H1 (cell line): ENCODE measurements at regions not wholly inside any gene's neighbourhood (a gene's known extent, or its start where the extent isn't known, plus 50 kb on each side); places are given as distances from the start of the nearest gene placed in this dataset.

Experiments used
- CTCF ChIA-PET: fragments of 300-600 bp; sonication (Branson Sonifier 250); formaldehyde crosslinking; loops from one replicate; lab custom pipeline; 2021; ENCODE audit not compliant: partially characterized antibody; lab: Charles Lee
- POLR2A ChIA-PET: fragments of 300-600 bp; sonication (Branson Sonifier 250); formaldehyde crosslinking; loops from one replicate; lab custom pipeline; 2021; ENCODE audit warnings: inconsistent platforms; ENCODE audit not compliant: partially characterized antibody; lab: Charles Lee
- DNase-seq, 2 experiments: peaks; one replicate each; pipeline versions ENCODE4 v3.0.0 to v3.0.0-alpha.2; 2010 to 2022; ENCODE audit warnings: low spot score in 2 of 2, low read depth in 1 of 2, mixed read lengths in 1 of 2
- FAIRE-seq: peaks from 2 replicates; lab custom pipeline; 2011; peaks lifted over from hg19 to GRCh38; lab: Jason Lieb, UNC
- H2AFZ ChIP-seq: 2 replicates; pipeline ENCODE4 v1.8.1; 2012; ENCODE audit warnings: low read length, inconsistent platforms
- H2AK5ac ChIP-seq: 2 replicates; pipeline ENCODE4 v1.6.1; 2013; ENCODE audit warnings: low read depth, low read length
- H2BK120ac ChIP-seq: replicated peaks from 2 replicates; pipeline ENCODE3; 2013; ENCODE audit warnings: low read depth, low read length, inconsistent platforms
- H2BK12ac ChIP-seq: 2 replicates; pipeline ENCODE4 v1.6.1; 2013; ENCODE audit warnings: low read depth, low read length
- H2BK15ac ChIP-seq: 2 replicates; pipeline ENCODE4 v1.6.1; 2013; ENCODE audit warnings: low read length
- H2BK20ac ChIP-seq: 2 replicates; pipeline ENCODE4 v1.6.1; 2013; ENCODE audit warnings: low read length
- H2BK5ac ChIP-seq: 2 replicates; pipeline ENCODE4 v1.6.1; 2013; ENCODE audit warnings: low read depth, low read length
- H3K14ac ChIP-seq: 2 replicates; pipeline ENCODE4 v1.6.1; 2013; ENCODE audit warnings: inconsistent platforms; ENCODE audit not compliant: insufficient read length
- H3K18ac ChIP-seq: 2 replicates; pipeline ENCODE4 v1.6.1; 2013; ENCODE audit warnings: low read length; ENCODE audit errors: extremely low read depth
- H3K23ac ChIP-seq: 2 replicates; pipeline ENCODE4 v1.6.1; 2013; ENCODE audit warnings: inconsistent platforms; ENCODE audit not compliant: insufficient read length
- H3K23me2 ChIP-seq: 2 replicates; pipeline ENCODE4 v1.6.1; 2013; ENCODE audit warnings: low read depth, low read length
- H3K27ac ChIP-seq: 2 replicates; pipeline ENCODE4 v1.6.1; 2011; ENCODE audit warnings: low read depth, low read length, inconsistent platforms
- H3K27me3 ChIP-seq, 4 experiments: replicated peaks in 1 of 4; 1 replicate in 1 of 4; 2 replicates in 3 of 4; pipeline versions ENCODE4 v1.6.1 to v1.8.1; 2011 to 2013; ENCODE audit warnings: low read length in 3 of 4, mild to moderate bottlenecking in 3 of 4, inconsistent platforms in 2 of 4, mixed read lengths in 2 of 4, moderate library complexity in 1 of 4; ENCODE audit not compliant: control insufficient read depth in 3 of 4, insufficient read depth in 3 of 4; ENCODE audit errors: extremely low read depth in 1 of 4
- H3K36me3 ChIP-seq, 4 experiments: 2 replicates each; pipeline versions ENCODE4 v1.6.1 to v1.8.1; 2011 to 2013; ENCODE audit warnings: mild to moderate bottlenecking in 4 of 4, low read length in 3 of 4, moderate library complexity in 2 of 4, control low read depth in 1 of 4, inconsistent platforms in 1 of 4; ENCODE audit not compliant: insufficient read depth in 4 of 4, control insufficient read depth in 2 of 4
- H3K4ac ChIP-seq: replicated peaks from 2 replicates; pipeline ENCODE3; 2013; ENCODE audit warnings: low read length, low read depth, mixed read lengths, inconsistent platforms; ENCODE audit not compliant: insufficient read length
- H3K4me1 ChIP-seq, 4 experiments: replicated peaks in 1 of 4; 1 replicate in 1 of 4; 2 replicates in 3 of 4; pipeline versions ENCODE4 v1.6.1 to v1.8.1; 2011 to 2013; ENCODE audit warnings: low read length in 3 of 4, inconsistent platforms in 2 of 4, mixed read lengths in 1 of 4; ENCODE audit not compliant: insufficient read depth in 4 of 4, control insufficient read depth in 3 of 4
- H3K4me2 ChIP-seq, 2 experiments: 2 replicates each; pipeline versions ENCODE4 v1.6.1 to v1.8.1; 2011 to 2013; ENCODE audit warnings: low read depth in 2 of 2, low read length in 2 of 2, control low read depth in 1 of 2, inconsistent platforms in 1 of 2, mild to moderate bottlenecking in 1 of 2; ENCODE audit not compliant: insufficient read depth in 1 of 2
- H3K4me3 ChIP-seq, 4 experiments: fragments of 200-600, 300-600 bp in 1 of 4; sonication (generic), shearing (Covaris generic), sonication (Bioruptor Twin) in 1 of 4; 2 replicates each; pipeline versions ENCODE4 v1.5.1 to v1.8.1; 2011 to 2016; ENCODE audit warnings: low read length in 4 of 4, low read depth in 3 of 4, control low read depth in 2 of 4, inconsistent platforms in 2 of 4, mild to moderate bottlenecking in 2 of 4, mixed read lengths in 1 of 4, moderate library complexity in 1 of 4; ENCODE audit not compliant: insufficient read depth in 2 of 4; ENCODE audit errors: extremely low read depth in 1 of 4
- H3K56ac ChIP-seq: replicated peaks from 2 replicates; pipeline ENCODE3; 2013; ENCODE audit warnings: low read depth, mild to moderate bottlenecking, mixed read lengths, low read length, inconsistent platforms; ENCODE audit not compliant: insufficient read length
- H3K79me1 ChIP-seq: 2 replicates; pipeline ENCODE4 v1.6.1; 2013; ENCODE audit warnings: low read depth, low read length, control low read depth
- H3K79me2 ChIP-seq, 2 experiments: 2 replicates each; pipeline versions ENCODE4 v1.6.1 to v1.8.1; 2012 to 2013; ENCODE audit warnings: low read length in 2 of 2, mild to moderate bottlenecking in 2 of 2, inconsistent platforms in 1 of 2; ENCODE audit not compliant: insufficient read depth in 2 of 2, control insufficient read depth in 1 of 2
- H3K9ac ChIP-seq, 4 experiments: replicated peaks in 1 of 4; 1 replicate in 1 of 4; 2 replicates in 3 of 4; pipeline versions ENCODE4 v1.6.1 to v1.8.1; 2011 to 2013; ENCODE audit warnings: low read depth in 3 of 4, low read length in 3 of 4, control low read depth in 2 of 4, mild to moderate bottlenecking in 2 of 4, moderate library complexity in 2 of 4, inconsistent platforms in 1 of 4; ENCODE audit errors: extremely low read depth in 1 of 4
- H3K9me3 ChIP-seq, 2 experiments: 2 replicates each; pipeline versions ENCODE4 v1.6.1 to v1.8.1; 2012 to 2013; ENCODE audit warnings: mild to moderate bottlenecking in 2 of 2, moderate library complexity in 2 of 2, control low read depth in 1 of 2, inconsistent platforms in 1 of 2, low read depth in 1 of 2, low read length in 1 of 2, mixed read lengths in 1 of 2; ENCODE audit not compliant: insufficient read depth in 2 of 2
- H4K20me1 ChIP-seq, 2 experiments: replicated peaks in 1 of 2; 2 replicates each; pipeline versions ENCODE3 to v1.8.1; 2011 to 2013; ENCODE audit warnings: inconsistent platforms in 2 of 2, low read length in 2 of 2, mild to moderate bottlenecking in 1 of 2; ENCODE audit not compliant: insufficient read depth in 2 of 2, control insufficient read depth in 1 of 2
- H4K5ac ChIP-seq: 2 replicates; pipeline ENCODE4 v1.6.1; 2013; ENCODE audit warnings: low read length, low read depth, mixed read lengths, inconsistent platforms; ENCODE audit not compliant: insufficient read length
- H4K8ac ChIP-seq: 2 replicates; pipeline ENCODE4 v1.8.0; 2013; ENCODE audit warnings: mild to moderate bottlenecking, moderate library complexity, low read length, inconsistent platforms; ENCODE audit not compliant: insufficient read depth; ENCODE audit errors: extremely low read depth
- H4K91ac ChIP-seq: replicated peaks from 2 replicates; pipeline ENCODE3; 2013; ENCODE audit warnings: low read length, mixed read lengths, inconsistent platforms; ENCODE audit not compliant: insufficient read length
- E2F6 ChIP-seq: IDR thresholded peaks from 2 replicates; pipeline ENCODE4 v1.6.1; 2012; ENCODE audit warnings: inconsistent platforms
- EZH2 ChIP-seq: fragments of 200-600 bp; sonication (generic); IDR thresholded peaks from 2 replicates; pipeline ENCODE4 v1.7.1; 2012; ENCODE audit warnings: low read depth, mild to moderate bottlenecking, moderate library complexity, low read length, inconsistent platforms; ENCODE audit not compliant: severe bottlenecking
- FOSL1 ChIP-seq: IDR thresholded peaks from 2 replicates; pipeline ENCODE4 v1.6.1; 2011; ENCODE audit warnings: mild to moderate bottlenecking, low read depth, low read length, moderate library complexity; ENCODE audit not compliant: insufficient read depth
- JUN ChIP-seq: IDR thresholded peaks from 2 replicates; pipeline ENCODE4 v1.6.1; 2011; ENCODE audit warnings: low read depth, mild to moderate bottlenecking, improper control_type of control experiment, low read length
- KDM4A ChIP-seq: IDR thresholded peaks from one replicate; pipeline ENCODE4 v1.7.1; 2012; ENCODE audit warnings: low read depth, mild to moderate bottlenecking, moderate library complexity, low read length, inconsistent platforms; ENCODE audit not compliant: severe bottlenecking
- KDM5A ChIP-seq: fragments of 200-600 bp; IDR thresholded peaks from 2 replicates; pipeline ENCODE4 v1.7.1; 2012; ENCODE audit warnings: mild to moderate bottlenecking, low read length, inconsistent platforms, mixed read lengths
- NANOG ChIP-seq: IDR thresholded peaks from 2 replicates; pipeline ENCODE4 v1.6.1; 2011; ENCODE audit warnings: low read length, low read depth, mild to moderate bottlenecking, inconsistent platforms; ENCODE audit not compliant: insufficient read depth, poor library complexity, severe bottlenecking
- PHF8 ChIP-seq: fragments of 200-600 bp; sonication (generic); conservative IDR thresholded peaks from 2 replicates; pipeline ENCODE4 v1.7.1; 2012; ENCODE audit warnings: low read depth, mild to moderate bottlenecking, inconsistent platforms, low read length, moderate library complexity
- RAD21 ChIP-seq, 2 experiments: IDR thresholded peaks in 1 of 2; conservative IDR thresholded peaks in 1 of 2; 2 replicates each; pipeline ENCODE4 v1.6.1; 2011; ENCODE audit warnings: low read depth in 2 of 2, low read length in 2 of 2, improper control_type of control experiment in 1 of 2, inconsistent platforms in 1 of 2, mild to moderate bottlenecking in 1 of 2, moderate library complexity in 1 of 2
- YY1 ChIP-seq: IDR thresholded peaks from 2 replicates; pipeline ENCODE4 v1.6.1; 2011; ENCODE audit warnings: low read depth, mild to moderate bottlenecking, low read length
- WGBS, 2 experiments: shearing (Covaris generic) in 1 of 2; methylation state at CpG; one replicate each; pipeline versions ENCODE4 v1.1.6 to v1.1.7; 2013 to 2015; ENCODE audit warnings: low lambda C conversion rate in 2 of 2, mixed read lengths in 2 of 2, inconsistent platforms in 1 of 2, low coverage in 1 of 2, missing lambda C conversion rate in 1 of 2; ENCODE audit not compliant: insufficient replicate concordance in 2 of 2, insufficient coverage in 1 of 2, insufficient read length in 1 of 2; ENCODE audit errors: extremely low coverage in 1 of 2, missing lambda C conversion rate in 1 of 2; 5-methylcytosine and 5-hydroxymethylcytosine counted together
- TF ChIP-seq, protein P1 (sequence below): IDR thresholded peaks from 2 replicates; pipeline ENCODE4 v1.6.1; 2011; ENCODE audit warnings: low read depth, mild to moderate bottlenecking, low read length; ENCODE audit not compliant: insufficient read depth

DNA sequence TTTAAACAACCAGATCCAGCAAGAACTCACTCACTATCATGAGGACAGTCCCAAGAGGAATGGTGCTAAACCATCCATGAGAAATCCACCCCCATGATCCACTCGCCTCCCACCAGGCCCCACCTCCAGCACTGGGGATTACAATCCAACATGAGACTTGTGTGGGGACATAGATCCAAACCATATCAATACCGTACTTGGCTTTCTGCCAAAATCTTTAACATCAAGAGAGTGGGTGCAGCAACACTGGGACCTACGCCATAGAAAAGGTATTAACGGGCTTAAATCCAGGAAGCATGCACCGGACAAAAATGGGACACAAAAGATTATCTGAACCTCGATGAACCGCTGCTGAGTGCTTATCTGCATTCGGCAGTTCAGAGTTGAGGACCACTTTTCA lies 322.3 kb upstream of the ARID1B start:
- Histone ChIP-seq H4K5ac (no peak overlapping the region), H3K4ac (no peak overlapping the region), H3K9me3 (no peaks in the 10 kb centered on the region), H3K79me1 (no peaks in the 10 kb centered on the region), H3K9ac (no peak overlapping the region), H3K56ac (no peak overlapping the region), H3K14ac (no peak overlapping the region), H4K8ac (no peak overlapping the region), H3K4me3 (no peak overlapping the region), H4K20me1 (no peaks in the 10 kb centered on the region), H3K18ac (no peak overlapping the region), H3K23ac (no peak overlapping the region), H2AK5ac (no peak overlapping the region), H2BK5ac (no peak overlapping the region), H4K91ac (no peak overlapping the region), H3K23me2 (no peaks in the 10 kb centered on the region), H3K27me3 (no peaks in the 10 kb centered on the region), H3K36me3 (no peaks in the 10 kb centered on the region), H3K79me2 (no peaks in the 10 kb centered on the region), H2AFZ (no peak overlapping the region), H2BK15ac (no peak overlapping the region), H2BK12ac (no peak overlapping the region), H3K27ac (no peak overlapping the region), H3K4me2 (no peak overlapping the region), H3K4me1 (no peaks in the 10 kb centered on the region), H2BK20ac (no peak overlapping the region), H2BK120ac (no peak overlapping the region)
- 93% methylated on average over 8 of the region's 8 CpGs; no CpG with 5 or more reads in 1 of the 2 experiments for WGBS, 2 experiments
- ChIA-PET CTCF (no interaction called here), POLR2A (no interaction called here)
- DNase-seq (no peak), FAIRE-seq (no peak)
- TF ChIP-seq EZH2 (no peak), PHF8 (no peak), KDM4A (no peak), JUN (no peak), E2F6 (no peak), RAD21 (IDR thresholded peaks at IDR 0.05 in 1 of 2, conservative IDR thresholded peaks at IDR 0.05 in 1 of 2; ENCODE audit: low read depth in 2 of 2, low read length in 2 of 2) (no peak), NANOG (no peak), YY1 (no peak), FOSL1 (no peak), KDM5A (no peak)
- TF ChIP-seq, protein P1, sequence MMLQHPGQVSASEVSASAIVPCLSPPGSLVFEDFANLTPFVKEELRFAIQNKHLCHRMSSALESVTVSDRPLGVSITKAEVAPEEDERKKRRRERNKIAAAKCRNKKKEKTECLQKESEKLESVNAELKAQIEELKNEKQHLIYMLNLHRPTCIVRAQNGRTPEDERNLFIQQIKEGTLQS = no peak
